NCI-H748 (cell line): ENCODE measurements at regions not wholly inside any gene's neighbourhood (a gene's known extent, or its start where the extent isn't known, plus 50 kb on each side); places are given as distances from the start of the nearest gene placed in this dataset.

Experiments
- DNase-seq: peaks from one replicate; lab custom pipeline; 2025; ENCODE audit not compliant: unreplicated experiment; lab: John Stamatoyannopoulos, UW

DNA sequence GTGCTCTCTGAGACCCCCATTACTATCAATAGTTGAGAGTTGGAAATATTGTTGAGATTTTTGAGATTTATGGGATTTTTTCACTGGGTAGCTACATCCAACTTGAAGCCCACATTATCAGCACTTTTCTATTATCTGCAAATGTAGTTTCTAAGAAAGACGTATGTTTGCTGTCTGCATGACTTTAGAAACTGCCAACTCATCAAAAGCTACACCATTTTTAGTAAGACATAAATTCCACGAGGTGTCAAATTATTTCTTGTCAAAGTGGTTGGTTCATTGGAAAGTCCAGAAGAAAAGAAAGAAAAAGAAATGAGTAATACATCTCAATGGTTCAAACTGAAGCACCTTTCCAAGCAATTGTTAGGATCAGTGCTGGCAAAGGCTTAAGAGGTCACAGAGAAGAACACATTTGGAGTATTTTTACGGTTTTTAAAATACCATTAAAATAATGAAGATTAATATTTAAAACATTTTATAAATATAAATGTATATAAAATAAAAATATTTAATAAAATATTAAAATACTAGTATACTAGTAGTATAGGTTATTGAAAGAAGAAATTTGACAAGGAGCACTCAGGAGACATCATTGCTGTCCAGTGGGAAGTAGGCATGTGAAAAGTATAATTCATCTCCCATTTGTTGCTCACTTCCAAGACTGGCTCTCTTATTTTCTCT is 463.5 kb downstream of the TAFA4 start:
- DNase-seq = no peak

DNA sequence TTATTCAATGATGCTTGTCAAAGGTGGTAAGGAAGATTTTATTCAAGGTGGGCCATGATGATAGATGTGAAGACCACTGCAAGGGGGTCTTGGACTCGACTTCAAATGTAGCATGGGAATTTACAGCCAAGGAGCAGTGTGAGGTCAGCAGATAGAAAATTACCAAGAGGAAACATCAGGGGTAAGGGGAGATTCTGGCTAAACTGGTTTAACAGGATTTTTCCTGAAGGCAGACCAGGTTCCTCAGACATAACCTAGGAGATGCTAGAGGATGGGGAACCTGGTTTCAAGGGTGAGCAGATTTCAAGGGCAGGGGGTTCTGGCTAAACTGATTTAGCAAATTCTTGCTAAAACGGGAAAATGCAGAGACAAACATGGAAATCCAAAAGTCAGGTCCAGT is 464.9 kb downstream of the TAFA4 start:
- DNase-seq = peak; percentile 73

DNA sequence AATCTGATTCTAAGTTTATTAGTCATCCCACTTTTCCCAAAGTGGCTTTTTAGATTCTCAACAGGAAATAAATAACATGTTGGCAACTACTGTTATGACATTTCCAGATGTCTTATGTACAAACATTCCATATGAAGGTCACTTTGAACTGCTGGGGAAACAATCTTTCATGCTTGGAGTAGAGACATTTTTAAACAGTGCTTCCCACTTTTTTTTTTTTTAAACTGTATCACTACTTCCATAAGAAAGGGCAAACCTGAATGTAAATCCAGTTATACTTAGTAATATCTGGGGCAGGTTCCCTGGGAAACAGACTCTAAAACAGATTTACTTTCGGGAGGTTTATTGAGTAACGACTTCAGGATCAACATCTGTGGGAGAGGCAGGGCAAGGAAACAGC is 473.8 kb downstream of the TAFA4 start:
- no peak for DNase-seq

DNA sequence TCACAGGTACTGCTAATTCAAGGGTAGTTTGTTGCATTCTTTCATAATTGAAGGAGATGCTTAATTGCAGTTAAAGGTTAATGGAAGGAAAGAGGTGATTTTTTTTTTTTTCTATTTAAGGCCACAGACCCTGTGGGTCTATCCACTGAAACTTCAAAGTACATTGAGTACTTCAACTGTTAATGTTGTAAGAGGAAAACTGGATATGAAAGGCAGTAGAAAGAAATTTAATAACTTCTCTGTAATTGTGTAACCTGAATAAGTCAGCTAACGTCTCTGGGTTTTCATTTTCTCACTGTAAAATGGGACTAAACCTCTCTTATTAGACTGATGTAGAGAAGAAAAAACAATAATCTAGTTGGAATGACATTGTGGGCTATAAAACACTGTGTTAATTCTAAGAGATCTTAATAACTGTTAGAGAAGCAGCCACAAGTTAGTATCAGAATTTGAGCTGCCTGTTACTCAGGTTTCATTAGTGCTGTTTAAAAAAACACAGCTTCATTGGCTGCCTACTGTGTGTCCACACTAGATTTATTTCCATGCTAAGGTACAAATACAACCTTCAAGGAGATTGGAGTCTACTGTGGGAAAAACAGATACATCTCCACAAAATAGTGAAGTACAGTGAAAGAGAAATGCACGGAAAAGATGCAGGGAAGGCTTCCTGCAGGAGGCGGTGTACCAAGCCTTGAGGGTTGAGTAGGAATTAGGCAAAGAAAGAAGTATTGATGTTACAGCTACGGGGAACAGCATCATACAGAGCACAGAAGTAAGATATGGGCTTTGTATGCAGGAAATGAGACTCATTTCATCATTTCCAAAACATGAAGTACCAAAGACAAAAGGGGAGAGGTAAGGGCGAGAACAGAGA is 483.6 kb downstream of the TAFA4 start:
- DNase-seq = no peak

DNA sequence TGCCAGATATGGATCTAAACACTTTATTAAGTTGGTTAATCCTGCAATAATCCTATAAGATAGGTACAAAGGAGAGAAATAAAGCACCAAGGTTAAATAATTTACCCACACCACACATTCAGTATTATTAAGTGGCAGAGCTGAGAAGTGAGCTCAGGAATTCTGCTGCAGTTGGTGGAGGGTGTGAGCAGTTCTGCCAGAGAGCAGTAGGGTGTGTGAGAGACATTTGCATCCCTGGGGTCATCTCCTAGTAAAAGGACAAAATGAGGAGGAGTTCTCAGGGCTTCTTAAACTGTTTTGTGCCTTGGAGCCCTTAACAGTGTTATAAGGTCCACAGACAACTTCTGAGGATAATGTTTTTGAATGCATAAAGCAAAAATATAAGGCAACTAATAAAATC is 484.5 kb downstream of the TAFA4 start:
- DNase-seq = no peak

DNA sequence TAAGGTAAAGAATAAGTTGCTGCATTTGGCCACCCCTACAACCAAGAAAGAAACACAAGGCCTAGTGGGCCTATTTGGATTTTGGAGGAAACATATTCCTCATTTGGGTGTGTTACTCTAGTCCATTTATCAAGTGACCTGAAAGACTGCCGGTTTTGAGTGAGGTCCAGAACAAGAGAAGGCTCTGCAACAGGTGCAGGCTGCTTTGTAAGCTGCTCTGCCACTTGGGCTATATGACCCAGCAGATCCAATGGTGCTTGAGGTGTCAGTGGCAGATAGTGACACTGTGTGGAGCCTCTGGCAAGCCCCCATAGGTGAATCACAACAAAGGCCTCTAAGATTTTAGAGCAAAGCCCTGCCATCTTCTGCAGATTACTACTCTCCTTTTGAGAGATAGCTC is 491.3 kb downstream of the TAFA4 start:
- DNase-seq = no peak

DNA sequence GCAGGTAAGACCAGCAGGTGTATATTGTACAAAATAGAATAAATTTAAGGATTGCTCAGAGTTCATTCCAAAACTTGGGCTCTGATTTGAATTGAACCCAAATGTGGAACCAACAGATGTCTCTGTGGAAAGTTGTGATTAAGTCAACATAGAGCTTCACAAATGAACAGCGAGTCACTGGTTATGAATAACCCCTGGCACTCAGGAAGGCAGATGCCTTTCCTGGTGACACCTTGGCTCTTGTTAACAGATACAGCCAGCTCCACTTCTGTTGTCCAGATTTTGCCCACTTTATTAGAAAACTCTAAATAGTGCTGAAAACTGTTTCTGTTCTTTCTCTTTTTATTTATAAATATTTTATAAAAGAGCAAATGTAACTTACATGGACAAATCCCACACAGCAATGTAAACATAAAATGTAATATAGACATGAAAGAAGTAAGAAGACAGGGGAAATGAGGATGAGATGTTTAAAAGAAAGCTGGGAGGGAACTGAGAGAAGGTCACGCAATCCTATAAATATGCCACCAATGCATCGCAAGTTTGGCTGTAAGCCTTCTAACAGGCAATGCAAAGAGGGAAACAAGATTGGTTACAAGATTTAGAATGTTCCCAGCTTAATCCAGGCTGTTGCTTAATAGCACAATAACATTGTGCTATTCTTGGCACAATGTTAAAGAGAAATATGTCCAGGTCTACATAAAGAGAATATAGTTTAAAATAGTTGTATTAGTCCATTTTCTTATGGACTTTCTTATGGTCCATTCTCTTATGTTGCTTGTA is 495.5 kb downstream of the TAFA4 start:
- DNase-seq = no peak

DNA sequence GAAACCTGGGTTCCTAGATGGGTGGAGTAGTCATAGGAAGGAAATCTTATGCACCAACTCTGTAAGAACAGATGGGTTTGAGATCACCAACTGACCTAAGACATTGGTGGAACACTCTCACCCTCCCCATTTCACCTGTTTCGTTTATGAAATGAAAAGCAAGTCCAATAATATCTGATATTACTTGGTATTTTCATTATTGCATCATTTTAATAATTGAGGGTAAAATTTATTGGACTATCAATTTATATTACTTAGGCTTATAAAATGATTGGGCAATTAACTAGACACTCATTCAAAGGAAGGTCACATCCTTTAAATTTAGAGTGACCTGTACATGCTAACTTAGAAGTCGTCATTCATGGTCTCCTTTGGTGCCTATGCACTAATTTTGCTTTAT is 503.9 kb downstream of the TAFA4 start:
- DNase-seq = no peak

DNA sequence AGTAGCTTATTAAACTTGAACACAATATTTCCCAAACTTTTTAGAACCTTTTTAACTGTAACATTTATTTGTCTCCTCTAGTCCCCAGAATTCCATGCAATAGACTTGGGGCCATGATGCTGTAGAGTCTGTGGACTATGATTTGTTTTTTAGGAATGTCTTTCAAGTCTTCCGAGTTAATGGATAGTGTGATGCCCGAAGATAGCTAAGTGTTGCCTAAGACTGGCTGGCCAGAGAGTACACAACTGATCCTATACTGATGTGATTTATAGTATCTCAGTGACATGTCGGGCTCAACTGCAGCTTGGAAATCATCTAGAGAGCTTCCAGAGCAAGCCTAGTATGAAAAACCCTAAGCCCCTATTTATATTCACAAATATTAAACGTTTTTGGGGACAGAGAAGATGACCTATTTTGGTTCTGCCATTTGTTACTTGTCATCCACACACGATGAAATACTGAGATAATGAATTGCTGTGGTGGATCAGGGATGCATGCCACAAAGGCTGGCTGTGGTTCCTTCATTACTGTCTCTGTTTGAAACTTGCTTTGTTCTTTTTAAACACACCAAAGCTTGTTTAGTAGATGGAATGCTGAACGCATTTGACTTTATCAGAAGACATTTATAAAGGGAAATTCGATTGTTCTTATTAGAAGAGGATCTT is 507.4 kb downstream of the TAFA4 start:
- DNase-seq = no peak

DNA sequence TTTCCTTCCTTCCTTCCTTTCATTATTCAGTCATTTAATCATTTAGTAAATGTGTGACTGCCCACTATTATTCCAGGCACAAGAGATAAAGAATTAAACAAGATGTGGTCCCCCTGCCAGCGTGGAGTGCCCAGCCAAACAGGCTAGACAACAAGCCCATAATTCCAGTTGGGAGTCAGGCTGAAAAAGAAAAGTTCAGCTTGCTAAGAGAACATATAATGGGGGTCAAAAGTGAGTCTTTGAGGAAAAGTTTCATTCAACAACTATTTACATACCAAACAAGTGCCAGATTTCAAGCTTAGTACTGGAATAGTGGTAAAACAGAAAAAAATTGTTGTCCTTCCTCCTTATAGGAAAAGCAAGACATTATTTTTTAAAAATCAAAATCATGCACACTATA is 523.7 kb downstream of the TAFA4 start:
- no peak for DNase-seq

DNA sequence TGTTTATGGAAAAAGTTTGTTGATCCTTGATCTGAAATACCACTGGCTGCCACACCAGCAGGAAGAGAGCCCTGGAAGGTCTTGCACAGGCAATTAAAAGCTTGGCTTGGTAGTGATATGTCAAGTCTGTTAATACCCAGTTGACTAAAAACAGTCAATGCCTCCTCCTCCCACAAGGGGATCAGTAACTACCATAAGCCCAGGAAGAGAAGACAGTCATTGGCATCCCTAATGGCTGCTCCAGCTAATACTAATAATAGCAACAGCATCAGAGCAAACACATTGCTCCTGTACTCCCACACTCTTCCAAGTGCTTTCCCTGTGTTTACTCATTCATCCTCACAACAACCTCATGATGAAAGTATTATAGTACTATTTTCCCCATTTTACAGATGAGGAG is 528.6 kb downstream of the TAFA4 start:
- DNase-seq = no peak

DNA sequence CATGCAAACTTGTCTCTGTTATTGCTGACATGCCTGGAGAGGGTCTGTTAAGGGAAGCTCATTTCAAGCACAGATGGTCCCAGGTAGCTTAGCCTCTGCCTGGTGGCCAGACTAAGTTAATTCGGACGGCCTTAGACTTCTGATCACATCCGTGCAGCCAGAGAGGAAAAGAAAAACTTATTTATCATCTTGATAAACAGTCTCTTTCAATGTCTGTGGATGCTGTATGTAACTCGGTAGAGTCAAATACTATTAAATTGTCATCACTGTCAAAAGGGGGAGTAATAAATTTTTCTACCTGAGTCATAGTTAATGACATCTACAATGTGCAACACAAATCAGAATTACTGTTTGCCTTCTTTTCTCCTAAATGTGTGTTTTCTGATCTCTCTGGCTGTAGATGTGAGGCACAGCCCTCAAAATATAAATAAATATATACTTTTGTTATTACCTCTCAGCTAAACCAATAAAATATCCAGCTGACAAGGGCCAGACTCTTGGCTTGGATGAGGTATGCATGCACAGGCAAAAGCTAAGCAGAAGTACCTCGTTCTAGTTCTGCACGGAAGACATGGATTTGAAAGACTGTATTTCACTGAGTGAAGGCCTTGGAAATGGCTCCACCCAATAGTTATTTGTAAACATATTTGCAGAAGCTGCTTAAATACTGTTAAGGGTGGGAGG is 530.0 kb downstream of the TAFA4 start:
- DNase-seq = no peak

DNA sequence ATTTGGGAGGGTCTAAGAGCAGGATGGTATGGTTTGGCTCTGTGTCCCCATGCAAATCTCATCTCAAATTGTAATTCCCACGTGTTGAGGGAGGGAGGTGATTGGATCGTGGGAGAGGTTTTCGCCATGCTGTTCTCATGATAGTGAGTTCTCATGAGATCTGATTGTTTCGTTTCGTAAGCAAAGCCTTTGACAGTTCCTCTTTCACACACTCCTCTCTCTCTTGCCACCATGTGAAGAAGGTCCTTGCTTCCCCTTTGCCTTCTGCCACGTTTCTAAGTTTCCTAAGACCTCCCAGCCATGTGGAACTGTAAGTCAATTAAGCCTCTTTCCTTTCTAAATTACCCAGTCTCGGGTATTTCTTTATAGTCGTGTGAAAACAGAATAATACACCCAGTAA is 553.7 kb downstream of the TAFA4 start:
- no peak for DNase-seq

DNA sequence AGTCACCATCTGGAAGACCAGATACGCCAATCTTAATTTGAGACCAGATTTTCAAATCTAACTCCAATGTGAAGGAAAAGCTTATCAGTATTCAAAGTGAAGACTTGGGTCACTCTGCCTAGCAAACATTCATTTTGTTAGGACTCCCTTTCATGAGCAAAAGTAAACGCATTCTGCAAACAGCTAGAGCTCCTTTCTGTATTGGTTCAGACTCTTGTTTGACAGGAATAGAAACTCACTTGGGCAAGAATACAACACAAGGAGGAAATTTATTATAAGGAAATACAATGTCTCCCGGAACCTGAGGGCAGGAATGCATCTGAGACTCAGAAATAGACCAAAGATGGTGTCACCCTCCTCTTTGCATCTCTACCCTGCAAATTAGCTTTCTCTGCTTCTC is 558.6 kb downstream of the TAFA4 start:
- DNase-seq = peak; percentile 47

DNA sequence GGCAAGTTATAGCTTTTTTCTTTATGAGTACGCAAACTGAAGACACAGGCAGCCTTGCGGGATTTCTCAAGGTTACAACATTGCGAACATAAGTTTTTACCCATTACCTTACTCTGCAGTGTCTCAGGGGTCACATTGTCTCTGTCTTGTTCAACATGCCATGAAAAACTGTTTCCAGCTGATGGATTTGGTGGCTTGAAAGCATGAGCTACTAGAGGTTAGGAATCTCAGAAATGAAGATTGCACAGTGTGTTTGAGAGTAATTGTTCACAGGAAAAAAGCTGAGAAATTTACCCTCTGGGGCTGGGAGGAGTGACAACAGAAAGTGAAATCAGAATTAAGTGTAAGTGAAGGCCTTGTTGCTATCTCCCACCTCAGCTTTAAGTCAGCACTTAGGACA is 568.6 kb downstream of the TAFA4 start:
- no peak for DNase-seq

DNA sequence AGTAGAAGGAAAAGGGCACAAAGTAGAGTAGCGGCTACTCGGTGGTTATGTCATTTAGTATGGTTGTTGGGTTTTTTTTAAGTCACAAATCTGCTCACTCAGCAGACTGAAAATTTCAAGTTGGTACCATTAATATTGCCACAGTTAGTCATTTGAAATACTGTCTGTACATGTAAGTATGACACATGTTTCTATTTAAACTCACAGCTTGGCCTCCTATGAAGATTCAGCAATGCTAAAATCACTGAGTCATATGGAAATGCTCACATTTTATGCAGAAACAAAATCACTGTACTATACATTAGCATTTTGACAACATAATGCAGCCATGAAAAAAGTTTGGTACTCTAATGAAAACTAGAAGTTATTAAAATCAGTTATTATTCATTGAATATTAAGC is 571.9 kb downstream of the TAFA4 start:
- DNase-seq = no peak

DNA sequence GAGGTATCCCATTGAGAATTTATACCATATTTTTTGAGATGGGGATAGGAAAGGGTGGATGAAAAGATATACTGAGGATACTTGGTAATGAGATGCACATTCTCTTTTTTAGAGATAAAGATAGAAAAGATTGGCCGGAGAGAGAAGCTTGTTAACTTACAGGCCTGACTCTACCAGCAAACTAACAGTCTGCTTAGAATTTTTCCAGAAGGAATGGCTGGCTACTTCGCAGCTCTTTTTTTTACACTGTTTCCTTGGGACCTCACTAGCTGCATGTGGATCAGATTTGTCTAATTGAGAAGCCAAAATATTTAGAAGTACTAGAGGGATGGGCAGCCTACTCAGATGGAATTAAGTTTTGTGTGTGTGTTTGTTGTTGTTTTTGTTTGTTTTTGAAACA is 586.6 kb downstream of the TAFA4 start:
- DNase-seq = no peak

DNA sequence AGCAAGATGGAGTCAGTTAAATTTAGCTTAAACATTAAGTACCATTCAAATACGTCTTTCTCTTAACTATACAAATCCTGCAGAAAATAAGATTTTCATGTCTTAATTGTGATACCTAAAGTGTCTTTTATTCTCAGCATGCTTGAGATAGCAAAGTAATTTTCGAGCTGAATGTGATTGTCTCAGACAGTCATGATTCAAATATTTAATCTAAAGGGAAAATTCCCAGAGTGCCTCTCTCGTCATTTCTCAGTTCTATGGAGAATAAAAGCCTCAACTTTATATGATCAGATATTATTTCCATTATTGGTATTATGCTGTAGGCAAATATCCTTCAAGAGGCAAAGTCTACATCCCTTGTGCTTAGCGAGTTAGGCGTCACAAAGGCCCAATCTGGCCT is 589.9 kb downstream of the TAFA4 start:
- DNase-seq = no peak

DNA sequence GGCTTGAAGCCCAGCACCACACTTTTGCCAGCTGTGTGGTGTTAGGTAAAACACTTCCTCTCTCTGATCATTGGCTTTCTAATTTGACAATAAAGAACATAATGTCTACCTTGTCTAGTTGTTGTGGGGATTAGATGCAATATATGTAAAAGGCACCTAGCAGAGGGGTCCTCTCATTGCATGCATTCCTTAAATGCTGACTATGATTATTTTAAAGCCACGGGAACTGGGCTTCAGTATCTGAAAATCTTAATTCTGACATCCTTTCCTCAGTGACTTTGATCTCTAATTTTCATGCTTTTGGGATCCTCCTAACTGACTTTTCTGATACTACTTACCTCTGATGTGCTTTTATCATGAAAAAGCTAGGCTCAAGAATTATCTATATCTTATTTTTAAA is 596.3 kb downstream of the TAFA4 start:
- DNase-seq = no peak

DNA sequence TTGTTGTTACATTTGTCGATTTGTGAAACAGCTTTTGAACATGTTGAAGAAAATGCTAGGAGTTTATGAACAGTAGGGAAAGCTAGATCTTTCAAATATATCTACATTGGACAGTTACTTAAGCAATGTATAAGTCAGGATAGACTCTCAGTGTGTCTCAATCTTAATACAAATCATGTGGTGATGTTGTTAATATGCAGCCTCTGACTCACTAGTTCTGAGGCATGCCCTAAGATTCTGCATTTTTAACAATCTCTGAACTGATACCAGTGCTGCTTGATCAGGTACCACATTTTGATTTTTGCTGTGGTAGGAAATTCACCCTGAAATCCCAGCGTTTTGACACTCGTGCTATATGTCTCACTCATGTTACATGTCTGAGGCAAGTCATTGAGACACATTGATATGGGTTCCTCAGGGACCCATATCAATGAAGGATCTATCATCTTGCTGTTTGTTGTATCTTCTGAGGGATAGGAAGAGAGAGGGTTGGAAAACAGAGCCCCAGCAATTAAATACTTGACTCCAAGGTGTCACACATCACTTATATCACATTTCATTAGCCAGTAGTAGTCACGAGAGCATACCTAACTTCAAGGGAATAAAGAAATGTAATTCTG is 597.9 kb downstream of the TAFA4 start:
- no peak for DNase-seq
